GM21360 (cell line): ENCODE measurements at regions not wholly inside any gene's neighbourhood (a gene's known extent, or its start where the extent isn't known, plus 50 kb on each side); places are given as distances from the start of the nearest gene placed in this dataset.

Source experiments
- ATAC-seq: cut with Tn5 transposase; IDR thresholded peaks from one replicate; pipeline ENCODE4 v1.9.1; 2021; ENCODE audit warnings: mild to moderate bottlenecking, moderate library complexity; ENCODE audit not compliant: unreplicated experiment

DNA sequence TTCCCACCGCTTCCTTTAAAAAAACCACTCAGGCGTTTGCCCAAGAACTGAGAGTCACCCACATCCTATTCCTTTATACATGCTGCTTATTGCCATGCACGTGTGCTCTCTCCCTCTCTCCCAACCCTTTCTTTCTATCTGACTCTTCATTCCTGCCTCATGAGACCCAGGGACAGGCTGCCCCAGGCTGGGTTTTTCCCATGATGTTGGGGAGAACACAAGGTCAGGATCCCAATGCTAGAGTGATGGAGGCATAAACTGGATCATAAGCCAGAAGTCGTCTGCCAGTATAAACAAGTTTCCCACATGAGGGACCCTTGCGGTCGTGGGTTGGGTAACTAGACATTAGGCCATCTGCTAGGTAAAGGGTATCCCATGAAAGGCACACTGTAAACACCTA, 64.9 kb downstream of the CD2 start:
- ATAC-seq, result no peak

DNA sequence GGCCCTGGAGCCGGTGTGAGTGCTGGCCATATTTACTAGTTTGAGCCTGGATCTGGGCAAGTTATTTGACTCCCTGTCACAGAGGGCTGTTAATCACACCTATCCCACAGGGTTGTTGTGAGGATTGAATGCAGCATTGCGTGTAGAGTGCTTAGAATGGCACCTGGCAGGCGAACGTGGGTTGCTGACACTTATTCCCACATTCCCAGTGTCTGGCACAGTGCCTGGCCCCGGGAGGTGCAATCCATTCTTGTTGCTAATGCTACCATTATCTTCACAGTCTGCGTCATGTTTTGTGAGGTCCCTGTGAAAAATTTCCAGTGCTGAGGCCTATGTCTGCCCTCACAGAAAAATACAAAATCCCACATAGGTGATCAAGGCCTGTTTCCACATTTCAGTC, 66.1 kb downstream of the CD2 start:
- no peak for ATAC-seq

DNA sequence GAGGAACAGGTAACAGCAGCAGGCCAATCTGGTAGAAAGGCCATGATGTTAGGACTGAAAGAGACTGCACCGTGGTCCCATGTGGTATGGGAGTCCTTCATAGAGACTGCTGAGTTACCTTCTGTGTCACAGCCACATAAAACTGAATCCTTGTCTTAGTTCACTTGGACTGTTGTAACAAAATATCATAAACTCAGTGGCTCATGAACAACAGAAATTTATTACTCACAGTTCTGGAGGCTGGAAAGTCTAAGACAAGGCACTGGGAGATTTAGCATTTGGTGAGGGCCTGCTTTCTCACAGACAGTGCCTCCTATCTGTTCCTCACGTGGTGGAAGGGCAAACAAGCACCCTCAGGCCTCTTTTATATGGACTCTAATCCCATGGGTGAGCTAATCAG, 67.5 kb downstream of the CD2 start:
- ATAC-seq, result no peak

DNA sequence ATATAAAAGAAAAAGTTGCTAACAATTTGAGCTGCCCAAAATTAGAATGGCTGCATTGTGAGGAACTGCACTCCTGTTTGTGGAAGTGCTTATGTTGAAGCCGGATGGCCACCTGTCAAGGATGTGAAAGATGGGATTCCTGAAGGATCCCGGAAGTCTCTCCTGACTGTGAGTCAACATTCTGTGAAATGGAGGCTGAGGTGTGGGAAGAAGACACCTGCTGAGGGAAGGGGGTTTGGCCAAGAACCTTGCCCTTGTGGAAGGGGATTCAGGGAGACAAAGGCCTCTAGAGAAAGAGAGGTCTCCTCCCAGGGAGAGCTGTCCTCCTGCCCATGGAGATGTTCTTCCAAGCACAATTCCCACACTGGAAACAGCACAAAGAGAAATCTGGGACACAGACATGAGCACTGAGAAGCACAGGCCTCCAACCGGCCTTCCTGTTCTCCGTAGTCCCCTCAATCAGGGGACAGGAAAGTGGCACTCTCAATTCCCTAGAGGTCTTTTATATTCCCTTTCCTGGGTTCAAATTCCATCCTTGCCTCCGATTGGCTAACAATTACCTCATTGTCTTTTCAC, 70.5 kb downstream of the CD2 start:
- ATAC-seq, result no peak

DNA sequence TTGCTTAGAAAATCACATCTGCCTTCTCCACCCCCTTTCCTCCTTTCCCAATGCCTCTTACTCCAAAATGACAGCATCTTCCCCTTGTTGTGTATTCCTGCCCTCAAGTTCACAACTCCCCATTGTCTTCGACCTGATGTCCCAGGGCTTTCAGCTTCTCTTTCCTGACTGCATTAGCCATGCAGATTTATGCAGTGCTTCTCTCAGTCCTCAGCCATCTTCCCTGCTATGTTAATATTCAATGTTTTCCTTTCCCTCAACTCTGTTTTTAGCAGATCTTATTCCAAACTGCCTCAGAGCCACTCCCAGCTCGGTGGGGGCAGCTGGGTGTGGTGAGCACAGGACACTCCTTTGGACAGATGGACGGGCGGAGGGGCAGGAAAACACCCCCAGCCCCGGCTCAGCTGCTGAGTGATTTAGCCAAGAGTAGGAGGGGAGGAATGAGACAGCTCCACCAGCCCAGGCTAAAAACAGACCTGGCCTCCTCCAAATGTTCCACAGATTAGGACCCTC, 71.0 kb downstream of the CD2 start:
- no peak for ATAC-seq

DNA sequence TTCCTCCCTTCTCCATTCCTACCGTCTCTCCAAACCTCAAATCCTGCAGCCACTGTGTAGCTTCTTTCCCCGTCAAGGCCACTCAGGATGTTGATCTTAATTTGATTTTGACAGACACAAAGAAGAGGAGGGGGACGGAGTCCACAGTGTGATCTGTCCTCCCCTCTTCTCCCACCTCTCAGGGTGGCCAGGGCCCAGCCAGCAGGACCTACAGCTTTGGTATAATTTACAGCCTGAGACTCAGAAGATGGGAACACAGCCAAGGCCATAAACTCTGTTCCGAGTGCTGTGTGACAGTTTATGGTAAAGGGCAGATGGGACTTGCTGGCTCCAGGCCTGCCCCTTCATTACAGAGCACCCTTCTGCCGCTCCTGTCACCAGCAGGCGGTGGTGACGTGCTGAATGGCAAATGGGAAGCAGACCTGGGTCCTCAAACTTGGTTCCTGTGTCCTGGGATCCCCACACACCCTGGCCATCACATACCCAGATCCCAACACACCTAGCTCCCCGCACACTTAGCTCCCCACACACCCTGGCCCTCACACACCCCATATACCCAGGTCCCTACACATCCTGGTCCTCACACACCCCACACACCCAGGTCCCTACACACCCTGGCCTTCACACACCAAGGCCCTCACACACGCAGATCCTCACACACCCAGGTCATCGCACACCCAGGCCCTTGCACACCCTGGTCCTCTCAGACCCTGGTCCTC, 71.6 kb downstream of the CD2 start:
- no peak for ATAC-seq

DNA sequence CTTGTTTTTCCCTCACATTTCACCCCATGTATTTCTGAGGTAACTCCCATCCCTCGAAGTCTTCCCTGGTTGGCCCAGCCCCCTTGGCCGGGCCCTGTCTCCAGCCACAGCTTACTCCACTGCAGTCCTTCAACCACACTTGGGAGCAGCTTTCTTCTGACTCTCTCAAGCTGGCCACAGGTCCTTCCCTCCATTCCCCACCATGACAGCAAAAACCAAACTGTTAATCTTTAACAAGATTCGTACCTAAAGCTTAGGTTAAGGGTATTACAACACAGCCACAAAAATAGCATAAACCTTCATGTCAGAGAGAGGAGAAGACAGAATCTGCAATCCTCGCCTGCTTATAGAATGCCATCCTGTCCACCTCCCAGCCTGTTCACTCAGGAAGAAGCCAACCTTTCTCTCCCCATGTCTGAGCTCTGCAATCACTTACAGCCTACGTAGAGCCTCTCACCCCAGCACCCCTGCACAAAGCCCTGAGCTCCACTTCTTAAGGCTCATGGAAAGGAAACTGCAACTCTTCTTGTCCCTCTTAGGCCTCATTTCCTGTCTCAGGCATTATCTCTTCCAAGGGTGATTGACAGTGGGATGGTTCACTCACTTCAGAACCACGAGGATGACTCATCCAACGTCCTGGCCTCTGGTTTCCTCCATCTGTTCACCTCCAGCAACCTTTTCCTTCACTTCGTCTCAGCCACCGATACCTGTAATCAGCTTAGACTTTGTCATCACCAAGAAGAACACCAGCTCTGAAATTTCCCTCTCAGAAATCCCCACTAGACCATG, 72.8 kb downstream of the CD2 start:
- peak; percentile 84 for ATAC-seq

DNA sequence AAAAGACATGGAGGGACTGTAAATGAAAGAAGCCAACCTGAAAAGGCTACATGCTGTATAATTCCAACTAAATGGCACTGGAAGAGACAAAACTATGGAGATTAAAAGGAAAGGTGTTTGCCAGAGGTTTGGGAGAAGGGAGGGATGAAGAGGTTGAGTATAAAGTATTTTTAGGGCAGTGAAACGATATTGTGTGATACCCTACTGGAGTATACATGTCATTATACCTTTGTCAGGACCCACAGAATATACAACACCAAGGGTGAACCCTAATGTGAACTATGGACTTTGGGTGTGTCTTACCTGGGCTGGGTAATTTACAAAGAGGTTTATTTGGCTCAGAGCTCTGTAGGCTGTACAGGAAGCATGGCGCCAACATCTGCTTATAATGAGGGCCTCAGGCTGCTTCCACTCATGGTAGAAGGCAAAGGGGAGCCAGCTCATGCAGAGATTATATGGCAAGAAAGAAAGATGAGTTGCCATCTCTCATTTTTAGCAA, 73.4 kb downstream of the CD2 start:
- no peak for ATAC-seq

DNA sequence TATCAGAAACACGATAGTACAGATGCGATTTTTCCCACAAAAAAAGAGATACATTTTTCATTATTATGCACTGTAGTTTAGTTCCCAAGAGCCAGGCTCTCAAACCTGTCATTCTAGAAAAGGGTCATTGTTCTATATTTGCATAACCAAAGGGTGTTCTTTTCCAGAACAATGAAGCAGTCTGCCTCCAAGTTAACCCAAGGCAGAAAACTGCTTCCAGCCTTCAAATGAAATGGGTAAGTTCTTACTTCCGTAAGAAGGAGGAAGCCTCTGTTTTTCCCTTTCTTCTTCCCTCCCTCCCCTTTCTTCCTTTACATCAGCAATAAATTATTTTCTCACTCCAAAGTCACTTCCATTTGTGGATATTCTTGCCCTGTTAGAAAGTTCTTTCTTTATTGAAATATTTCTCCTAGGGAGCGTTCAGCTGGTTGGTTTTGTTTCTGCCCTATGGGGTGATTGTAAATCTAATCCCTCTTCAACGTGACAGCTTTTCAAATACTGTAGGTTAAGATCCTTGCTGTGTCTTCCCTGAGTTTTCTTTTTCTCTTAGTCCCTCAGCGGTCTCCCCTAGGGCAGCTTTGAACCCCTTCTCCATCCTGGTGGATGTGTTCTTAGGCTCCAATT, 77.3 kb upstream of the PTGFRN start:
- no peak for ATAC-seq

DNA sequence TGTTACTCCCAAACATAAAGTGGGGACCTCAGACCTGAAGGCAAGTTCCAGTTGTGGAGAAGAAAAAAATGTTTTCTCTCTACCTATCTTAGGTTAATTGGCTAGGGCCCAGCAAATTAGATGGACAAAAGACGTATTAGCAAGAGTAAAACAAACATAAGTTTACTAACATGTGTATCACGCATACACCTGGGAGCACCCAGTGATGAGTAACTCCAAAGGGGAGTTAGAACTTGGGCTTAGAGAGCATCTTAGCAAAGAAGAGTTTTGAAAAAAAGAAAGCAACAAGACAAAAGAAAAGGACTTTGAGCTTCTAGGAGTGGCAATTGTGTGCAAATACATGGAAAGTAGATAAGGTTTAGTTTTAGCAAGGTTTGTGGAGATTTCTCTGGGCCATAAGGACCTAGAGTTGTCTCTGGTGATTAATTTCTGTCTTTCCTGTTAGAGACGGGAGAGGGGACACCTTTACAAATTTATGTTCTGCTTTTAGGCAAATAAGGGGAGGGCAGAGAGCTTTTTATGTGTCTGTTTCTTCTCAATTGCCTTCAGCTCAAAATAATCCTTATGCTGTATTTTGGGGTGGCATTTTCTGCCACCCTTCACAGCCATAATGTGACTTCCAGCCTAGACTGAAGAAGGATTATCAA, 76.7 kb upstream of the PTGFRN start:
- ATAC-seq, result no peak

DNA sequence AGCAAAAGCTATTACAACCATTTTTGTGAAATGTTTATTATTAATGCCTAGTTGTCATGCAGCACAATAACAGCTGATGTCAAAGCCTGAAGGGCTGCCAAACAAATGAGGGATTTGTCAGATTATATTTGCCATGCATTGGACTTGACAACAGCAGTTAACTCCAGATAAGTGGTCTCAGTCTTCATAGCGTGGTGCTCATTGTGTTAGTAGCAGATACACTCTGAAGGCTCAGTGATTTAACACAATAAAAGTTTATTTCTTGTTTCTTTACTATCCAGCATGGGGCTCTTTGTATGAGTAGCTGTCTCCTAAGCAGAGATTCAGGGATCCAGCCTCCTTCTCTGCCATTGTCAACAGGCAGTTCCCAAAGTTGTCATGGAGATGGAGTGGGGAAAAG, 76.0 kb upstream of the PTGFRN start:
- ATAC-seq, result no peak

DNA sequence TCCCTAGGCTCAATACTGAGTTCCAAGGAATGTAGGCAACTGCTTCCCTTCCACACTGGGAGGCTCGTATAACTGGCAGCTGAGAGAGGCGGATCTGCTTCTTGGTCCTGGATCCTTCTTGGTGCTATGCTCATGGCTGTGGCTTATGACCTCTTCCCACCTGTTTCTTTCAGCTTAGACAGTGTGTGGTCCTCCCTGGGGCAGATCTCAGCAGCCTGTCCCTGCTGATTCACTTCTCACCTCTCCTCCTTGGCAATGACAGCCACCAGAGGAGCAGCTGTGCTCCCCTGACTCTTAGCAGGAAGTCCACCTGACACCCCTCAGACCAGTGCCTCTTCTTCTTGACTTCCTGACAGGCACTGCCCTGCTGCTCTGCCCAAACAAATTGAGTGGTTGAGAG, 75.1 kb upstream of the PTGFRN start:
- ATAC-seq, result no peak

DNA sequence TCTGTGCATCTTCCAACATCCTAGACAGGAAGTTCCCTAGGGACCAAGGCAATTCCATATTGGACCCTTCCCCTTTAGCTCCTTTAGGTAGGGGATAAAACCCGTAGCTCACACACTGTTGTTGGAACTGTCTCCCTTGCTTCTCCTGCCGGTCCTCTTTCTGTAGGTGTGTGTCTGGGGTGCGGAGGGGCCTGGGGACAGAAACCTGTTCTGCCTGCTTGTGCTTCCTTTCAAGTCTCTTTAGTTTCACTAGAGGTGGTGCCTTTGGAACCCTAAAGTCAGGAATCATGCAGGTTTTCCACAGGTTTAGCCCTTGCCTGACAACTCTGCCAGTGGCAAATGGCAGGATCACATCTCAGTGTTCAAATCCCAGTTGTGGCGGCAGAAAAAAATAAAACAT, 74.6 kb upstream of the PTGFRN start:
- no peak for ATAC-seq

DNA sequence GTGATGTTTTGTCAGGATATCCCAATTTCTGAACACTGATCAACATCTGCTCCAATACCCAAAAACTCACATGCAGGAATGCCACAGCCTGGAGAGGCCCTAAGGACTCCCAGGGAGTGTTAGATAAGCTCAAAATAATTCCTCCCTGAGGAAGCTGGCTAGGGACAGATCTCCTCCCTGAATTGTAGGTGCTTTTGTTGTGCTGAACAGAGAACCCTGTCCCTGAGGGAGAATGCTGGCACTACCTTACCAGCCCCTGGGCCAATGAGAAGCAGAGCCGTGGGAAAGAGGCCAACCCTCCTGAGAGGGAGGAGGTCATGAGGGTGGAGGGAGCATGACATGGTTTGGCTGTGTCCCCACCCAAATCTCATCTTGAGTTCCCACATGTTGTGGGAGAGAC, 73.6 kb upstream of the PTGFRN start:
- ATAC-seq, result no peak

DNA sequence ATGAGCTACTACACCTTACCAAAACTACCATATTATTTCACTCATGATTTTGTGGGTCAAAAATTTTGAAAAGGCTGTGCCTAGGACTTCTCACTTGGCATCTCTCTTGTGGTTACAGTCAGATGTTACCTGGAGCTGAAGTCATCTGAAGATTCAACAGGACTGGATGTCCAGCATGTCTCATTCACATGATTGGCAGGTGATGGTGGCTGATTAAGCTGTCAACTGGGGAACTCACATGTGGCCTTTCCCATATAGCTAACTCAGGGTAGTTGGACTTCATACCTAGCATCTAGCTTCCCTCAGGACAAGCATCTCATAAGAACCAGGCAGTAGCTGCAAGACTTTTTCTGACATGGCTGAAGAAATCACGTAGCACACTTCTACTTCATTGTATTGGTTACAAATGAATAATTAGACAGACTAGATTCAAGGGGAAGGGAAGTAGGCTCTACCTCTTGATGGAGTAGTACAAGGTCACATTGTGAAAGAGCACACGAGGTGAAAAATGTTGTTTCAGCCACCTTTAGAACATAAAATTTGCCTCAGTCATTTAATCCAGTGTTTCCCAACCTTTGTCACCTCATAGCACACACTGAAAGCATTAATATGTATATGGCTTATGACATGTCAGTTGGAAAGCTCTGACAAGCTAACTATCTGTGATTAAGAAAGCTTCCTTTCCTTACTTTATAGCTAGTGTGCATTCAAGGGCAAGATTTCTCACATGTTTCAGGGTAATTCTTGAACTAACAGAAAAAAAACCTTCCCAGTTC, 68.0 kb upstream of the PTGFRN start:
- no peak for ATAC-seq

DNA sequence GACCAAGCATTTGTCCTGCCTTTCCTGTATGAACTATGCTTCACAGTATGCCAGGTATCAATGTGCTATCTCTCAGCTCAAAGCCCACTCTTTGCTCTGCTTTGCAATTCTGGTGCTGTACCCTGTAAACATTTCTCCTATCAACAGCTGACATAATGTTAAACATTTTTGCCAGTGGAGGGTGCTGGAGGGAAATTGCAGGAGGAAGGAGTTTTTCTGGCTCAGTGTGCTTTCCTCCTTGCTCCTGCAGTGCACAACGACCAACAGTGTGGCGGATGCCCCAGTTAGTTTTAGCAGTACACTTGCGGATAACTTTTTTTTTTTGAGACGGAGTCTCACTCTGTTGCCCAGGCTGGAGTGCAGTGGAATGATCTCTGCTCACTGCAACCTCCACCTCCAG, 67.1 kb upstream of the PTGFRN start:
- no peak for ATAC-seq

DNA sequence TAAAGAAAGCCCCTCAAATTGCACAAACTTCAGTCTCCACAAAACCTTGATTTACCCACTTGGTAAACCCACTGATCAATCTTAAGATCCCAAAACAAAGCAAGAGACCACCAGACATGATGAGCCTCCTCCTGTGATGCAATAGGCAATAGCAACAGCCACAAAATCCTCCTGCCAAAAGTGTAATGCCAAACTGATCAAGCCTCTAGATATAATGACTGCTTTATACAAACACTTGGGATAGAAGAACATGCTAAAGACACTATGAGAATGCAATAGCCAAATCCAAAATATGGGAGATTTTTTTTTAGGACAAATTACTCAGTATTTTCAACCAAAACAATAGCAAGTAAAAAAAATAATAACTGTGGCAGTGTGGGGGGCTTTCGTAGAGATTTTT, 64.9 kb upstream of the PTGFRN start:
- no peak for ATAC-seq

DNA sequence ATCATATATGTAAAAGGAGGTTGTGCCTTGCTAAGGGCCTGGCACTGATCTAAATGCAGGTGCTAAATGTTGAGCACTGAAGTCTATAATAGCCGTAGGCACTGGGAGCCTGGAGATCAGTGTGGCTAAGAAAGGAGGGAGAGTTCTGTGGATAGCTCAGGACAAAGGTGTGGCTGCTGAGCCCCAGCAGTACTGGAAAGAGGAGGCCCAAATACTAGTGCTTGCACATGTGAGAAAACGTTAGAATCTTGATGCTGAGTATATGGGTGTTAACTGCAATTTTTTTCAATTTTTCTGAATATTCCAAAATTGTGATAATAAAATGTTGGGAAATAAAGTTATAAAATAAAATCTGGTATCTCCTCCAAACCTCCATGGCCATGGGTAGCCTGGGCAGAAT, 62.5 kb upstream of the PTGFRN start:
- no peak for ATAC-seq

DNA sequence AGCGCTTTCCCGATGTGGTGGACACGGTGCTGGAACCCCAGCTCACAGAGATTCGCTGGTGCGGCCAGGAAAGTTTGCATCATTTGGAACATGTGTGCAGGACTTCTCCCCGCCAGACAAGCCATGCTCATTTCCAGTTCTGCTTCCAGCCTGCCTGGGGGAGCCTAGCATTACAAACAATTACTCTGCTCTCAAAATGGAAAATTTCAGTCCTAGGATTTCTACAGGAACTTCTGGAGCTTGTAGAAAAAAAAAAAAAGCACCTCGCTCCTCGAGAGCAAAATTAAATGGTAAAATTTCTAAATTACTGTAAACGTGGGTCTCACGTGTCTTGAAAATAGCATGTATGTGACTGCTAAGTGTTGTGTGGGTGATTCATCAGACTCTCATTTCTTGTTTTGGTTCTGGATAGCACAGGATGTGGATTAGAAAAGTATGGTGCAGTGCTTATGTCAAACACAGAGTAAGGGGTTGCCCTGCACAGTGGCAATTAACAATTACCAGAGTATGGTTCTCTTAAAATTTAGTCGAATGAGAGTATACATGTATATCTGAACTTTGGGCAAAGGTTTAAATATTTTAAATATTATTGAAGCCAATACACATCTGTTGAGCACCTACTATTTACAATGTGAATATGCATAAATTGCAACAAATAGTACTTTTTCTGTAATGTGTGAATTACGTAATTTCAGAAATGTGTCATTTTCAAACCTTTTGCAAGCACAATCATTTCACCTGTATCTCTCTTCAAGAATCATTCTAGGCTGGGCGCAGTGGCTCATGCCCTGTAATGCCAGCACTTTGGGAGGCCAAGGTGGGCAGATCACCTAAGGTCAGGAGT, 61.8 kb upstream of the PTGFRN start:
- ATAC-seq, result no peak
